Fibroblast of skin of left quadriceps (primary cell): ENCODE measurements at regions not wholly inside any gene's neighbourhood (a gene's known extent, or its start where the extent isn't known, plus 50 kb on each side); places are given as distances from the start of the nearest gene placed in this dataset.
A peak's percentile ranks its signal among the peaks of the same experiment; 100 is the strongest.
"Not testable (repeated sequence)": the region's sequence is repeated elsewhere in the genome, so short reads cannot be mapped to it uniquely, and the experiment has no call there.

Source experiments
- DNase-seq, 2 experiments: peaks; one replicate each; pipeline ENCODE4 v3.0.0-alpha.2; 2013; ENCODE audit warnings: low read depth in 2 of 2

DNA sequence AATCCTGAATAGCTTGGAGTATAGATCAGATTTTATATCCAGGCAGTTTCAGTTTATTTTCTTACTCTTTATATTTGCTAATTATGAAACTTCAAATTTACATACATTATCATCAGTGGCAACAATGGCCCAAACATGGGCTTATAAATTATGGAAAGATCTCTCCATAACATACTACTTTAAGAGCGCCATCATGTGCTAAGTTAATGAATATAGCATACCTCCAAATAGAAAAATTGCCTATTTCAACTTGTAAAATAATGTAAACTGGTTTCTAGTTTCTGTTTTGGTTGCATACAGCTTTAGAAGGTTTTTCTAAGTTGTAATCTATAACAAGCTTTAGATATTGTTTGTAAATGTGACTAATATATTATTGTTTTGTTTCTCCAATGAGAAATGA, 531.3 kb upstream of the UBE2E2 start:
- DNase-seq = no peak

DNA sequence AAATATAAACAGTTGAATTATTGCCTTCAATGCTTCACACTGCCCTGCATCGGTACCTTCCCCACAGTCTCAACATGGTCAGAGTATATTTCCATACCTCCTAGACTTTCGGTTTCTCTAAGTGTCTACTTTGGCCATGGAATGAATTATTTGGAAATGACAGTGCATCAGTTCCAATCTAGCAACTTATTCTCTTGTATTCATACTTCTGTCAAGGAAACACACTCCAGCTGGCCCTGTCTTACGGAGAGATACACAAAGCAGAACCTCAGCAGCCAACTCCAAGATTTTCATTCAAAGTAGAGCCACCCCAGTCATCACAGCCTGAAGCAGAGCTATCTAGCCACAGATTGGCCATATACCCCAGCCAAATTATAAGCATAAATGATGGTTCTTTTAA, 518.4 kb upstream of the UBE2E2 start:
- no peak for DNase-seq

DNA sequence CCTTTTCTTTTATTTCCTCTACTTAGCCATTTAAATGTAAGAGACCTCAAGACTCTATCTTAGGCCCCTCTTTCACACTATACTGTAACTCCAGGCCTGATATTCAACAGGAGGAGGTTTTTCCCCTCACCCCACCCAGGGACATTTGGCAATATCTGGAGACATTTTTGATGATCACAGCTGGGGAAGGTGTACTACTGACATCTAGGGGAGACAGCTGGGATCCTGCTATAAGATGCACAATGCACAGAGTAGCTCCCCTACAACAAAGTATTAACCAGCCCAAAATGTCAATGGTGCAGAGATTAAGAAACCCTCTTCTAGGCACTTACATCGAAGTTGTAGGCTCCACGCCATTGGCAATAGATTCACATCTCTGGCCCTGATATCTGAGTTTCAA, 517.5 kb upstream of the UBE2E2 start:
- DNase-seq = no peak

DNA sequence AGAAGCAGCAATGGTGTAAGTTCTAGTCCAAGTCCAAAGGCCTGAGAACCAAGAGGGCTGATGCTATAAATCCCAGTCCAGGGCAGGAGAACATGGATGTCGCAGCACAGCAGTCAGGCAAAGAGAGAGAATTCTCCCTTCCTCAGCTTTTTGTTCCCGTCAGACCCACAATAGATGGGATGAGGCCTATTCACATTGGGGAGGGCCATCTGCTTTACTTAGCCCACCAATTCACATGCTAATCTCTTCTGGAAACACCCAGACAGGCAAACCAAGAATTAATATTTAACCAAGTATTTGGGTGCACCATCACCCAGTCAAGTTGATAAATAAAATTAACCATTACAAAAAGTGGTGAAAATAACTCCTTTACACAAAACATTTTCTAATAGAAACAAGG, 511.7 kb upstream of the UBE2E2 start:
- no peak for DNase-seq

GRCh38 chr3:22691856-22692628, 511.1 kb upstream of the UBE2E2 start:
- no peak for DNase-seq

- DNase-seq = no peak
Observed at GRCh38 chr3:22700876-22701275, 502.3 kb upstream of the UBE2E2 start.

GRCh38 chr3:22704166-22704565, 499.0 kb upstream of the UBE2E2 start:
- no peak for DNase-seq

GRCh38 chr3:22704571-22705354, 498.4 kb upstream of the UBE2E2 start:
- no peak for DNase-seq

- DNase-seq = not testable (repeated sequence)
Observed at GRCh38 chr3:22706922-22707321, 496.2 kb upstream of the UBE2E2 start.

DNA sequence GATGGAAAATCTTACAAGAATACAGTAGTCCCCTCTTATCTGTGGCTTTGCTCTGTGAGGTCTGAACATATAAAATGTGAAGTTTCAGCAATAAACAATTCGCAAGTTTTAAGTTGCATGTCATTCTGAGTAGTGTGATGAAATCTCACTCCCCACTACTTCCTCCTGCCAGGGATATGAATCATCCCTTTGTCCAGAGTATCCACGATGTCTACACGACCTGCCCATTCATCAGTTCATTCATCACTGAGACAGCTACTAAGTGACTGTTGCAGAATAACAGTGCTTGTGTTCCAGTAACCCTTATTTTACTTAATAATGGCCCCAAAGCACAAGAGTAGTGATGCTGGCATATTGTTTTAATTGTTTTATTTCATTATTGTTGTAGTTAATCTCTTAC, 489.2 kb upstream of the UBE2E2 start:
- DNase-seq = peak; percentile 50 to 51

GRCh38 chr3:22714749-22715148, 488.4 kb upstream of the UBE2E2 start:
- no peak for DNase-seq

DNA sequence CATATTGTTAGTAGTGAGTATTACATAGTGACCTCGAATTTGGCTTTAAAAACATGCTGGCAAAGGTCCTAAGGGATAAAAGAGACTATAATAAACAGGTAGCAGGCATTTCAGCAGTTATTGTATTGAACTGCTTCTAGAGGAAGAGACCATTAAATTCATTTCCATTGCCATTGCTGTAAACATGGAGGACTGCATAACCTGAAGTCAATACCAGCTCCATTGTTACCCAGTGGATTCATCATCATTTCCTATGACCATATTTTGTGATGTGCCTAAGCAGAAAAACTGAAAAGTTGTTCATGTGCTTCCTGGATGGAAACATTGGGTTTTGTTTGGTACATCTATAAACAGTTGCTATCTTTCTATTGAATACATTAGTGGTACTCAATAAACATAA, 482.5 kb upstream of the UBE2E2 start:
- no peak for DNase-seq

DNA sequence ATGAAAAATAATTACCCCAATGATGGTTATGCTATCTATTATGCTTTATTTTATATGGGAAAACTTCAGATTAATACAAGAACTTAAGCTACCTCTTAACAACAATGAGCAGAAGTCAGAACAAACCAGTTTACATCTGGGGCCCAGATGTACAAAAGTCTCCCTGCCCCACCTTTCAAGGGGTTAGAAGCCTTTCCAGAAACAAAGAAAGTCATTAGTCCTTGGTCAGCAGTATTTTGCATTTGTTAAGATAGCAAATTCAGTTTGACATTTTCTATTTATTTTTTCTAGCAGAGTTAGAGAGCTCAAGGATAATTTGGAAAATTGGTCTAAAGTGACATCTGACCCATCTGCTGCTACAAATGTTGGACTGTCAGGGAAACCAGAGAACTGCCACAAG, 478.7 kb upstream of the UBE2E2 start:
- DNase-seq = no peak

- no peak for DNase-seq
Observed at GRCh38 chr3:22728406-22728805, 474.7 kb upstream of the UBE2E2 start.

- DNase-seq = no peak
Observed at GRCh38 chr3:22729212-22729611, 473.9 kb upstream of the UBE2E2 start.

GRCh38 chr3:22729981-22730380, 473.1 kb upstream of the UBE2E2 start:
- no peak for DNase-seq

- DNase-seq = no peak
Observed at GRCh38 chr3:22730701-22731100, 472.4 kb upstream of the UBE2E2 start.

DNA sequence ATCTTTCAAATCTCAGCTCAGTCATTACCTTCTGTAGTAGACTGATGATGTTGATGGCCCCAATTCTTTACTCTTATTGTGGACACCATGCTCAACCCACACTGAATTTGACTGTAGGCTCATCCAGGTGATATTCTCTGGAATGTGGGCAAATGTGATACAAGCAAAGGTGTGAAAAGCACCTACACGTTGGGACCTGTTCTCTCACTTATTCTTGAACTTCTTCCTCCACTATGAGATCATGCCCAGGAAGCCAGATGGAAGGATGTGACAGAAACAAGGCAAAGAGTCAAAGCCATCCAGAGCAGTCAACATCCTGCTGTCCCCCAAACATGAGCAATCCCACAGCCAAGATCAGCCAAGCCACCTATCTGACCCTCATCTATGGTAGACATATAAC, 471.2 kb upstream of the UBE2E2 start:
- no peak for DNase-seq

DNA sequence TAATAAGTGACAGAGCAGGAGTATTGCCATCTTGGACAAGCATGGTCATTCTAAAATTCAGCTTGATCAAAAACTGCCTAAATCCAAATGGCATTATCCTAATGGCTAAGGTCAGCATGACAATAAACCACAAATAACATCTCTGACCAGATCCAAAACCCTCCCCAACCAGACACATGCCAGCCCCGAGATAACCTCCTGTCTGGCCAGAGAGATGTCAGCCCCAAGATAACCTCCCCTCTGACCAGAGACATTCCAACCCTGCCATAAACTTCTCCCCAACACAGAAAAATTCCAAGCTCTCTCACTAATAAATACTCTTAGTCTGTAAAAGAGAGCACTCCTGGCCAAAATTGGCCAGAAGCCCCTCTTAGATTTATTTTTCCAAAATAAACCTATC, 470.5 kb upstream of the UBE2E2 start:
- DNase-seq = no peak

DNA sequence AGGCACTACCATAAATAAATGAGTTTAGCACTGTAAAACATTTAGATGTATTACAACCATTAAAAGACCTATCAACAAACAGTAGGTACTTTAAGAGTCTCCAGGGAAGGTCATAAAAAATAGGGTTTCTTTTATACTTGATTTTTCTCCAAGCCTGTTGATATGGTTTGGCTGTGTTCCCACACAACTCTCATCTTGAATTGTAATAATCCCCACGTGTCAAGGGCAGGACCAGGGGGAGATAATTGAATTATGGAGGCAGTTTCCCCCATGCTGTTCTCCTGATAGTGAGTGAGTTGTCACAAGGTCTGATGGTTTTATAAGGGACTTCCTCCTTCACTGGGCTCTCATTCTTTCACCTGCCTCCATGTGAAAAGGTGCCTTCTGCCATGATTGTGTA, 468.9 kb upstream of the UBE2E2 start:
- no peak for DNase-seq

GRCh38 chr3:22734756-22735155, 468.4 kb upstream of the UBE2E2 start:
- no peak for DNase-seq

GRCh38 chr3:22735373-22735772, 467.8 kb upstream of the UBE2E2 start:
- DNase-seq = no peak

DNA sequence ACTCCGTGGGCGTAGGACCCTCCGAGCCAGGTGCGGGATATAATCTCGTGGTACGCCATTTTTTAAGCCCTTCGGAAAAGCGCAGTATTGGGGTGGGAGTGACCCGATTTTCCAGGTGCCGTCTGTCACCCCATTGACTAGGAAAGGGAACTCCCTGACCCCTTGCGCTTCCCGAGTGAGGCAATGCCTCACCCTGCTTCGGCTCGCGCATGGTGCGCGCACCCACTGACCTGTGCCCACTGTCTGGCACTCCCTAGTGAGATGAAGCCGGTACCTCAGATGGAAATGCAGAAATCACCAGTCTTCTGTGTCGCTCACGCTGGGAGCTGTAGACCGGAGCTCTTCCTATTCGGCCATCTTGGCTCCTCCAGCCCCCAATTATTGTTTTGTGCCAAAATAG, 459.7 kb upstream of the UBE2E2 start:
- DNase-seq = not testable (repeated sequence)
